Heart left ventricle (tissue), 13 donors: ENCODE measurements at regions not wholly inside any gene's neighbourhood (a gene's known extent, or its start where the extent isn't known, plus 50 kb on each side); places are given as distances from the start of the nearest gene placed in this dataset.

ENCODE experiments used
- CTCF ChIP-seq, 12 donors: fragments of 200-600 bp; sonication (generic) in 4 of 12; IDR thresholded peaks; one replicate each; pipeline versions ENCODE4 v1.5.0 to v1.8.0; 2018 to 2022; ENCODE audit warnings: antibody characterized with exemption in 12 of 12, mild to moderate bottlenecking in 5 of 12
- POLR2A ChIP-seq, 2 donors: fragments of 450-650 bp; IDR thresholded peaks; one replicate each; pipeline ENCODE4 v1.6.1; 2017; ENCODE audit warnings: antibody characterized with exemption in 2 of 2, mild to moderate bottlenecking in 2 of 2, moderate library complexity in 2 of 2
- donor health status: ischemic (EF 13 %, LVEDD 7.1; RV severe dilation, severe dysfunction).
- donor health status: DM: no; HTN: yes; CAD: no.
- donor health status: DM: no; HTN: no; CAD: no.
- donor health status: ischemic (EF 25% LVEDD 6.9; RV normal size, moderate dysfunction).
- donor health status: ischemic (EF 25% LVEDD 5.7; RV mildly dilated, moderate dysfunction).
- donor health status: ischemic (EF 35%, LVEDD 5.7; RV mildly dilated, moderate dysfunction).
- donor health status: nonischemic (EF 11% LVEDD 7.7; RV severe dilation, severe dysfunction).
- donor health status: DM: yes; HTN: yes; CAD: no.
- donor health status: PGD.
- donor health status: ischemic (EF 29% LVEDD 5.4; RV normal size, mild dysfunction).
- donor health status: nonischemic (EF 23%, LVEDD 6.1; RV moderate dilation, normal function).

- TF ChIP-seq CTCF (IDR thresholded peaks at IDR 0.05) (no peak), POLR2A (IDR thresholded peaks at IDR 0.05) (no peak)
Observed at GRCh38 chr5:167361795-167362194, 929.6 kb upstream of the WWC1 start.
